Cardiac fibroblast (primary cell): ENCODE measurements at regions not wholly inside any gene's neighbourhood (a gene's known extent, or its start where the extent isn't known, plus 50 kb on each side); places are given as distances from the start of the nearest gene placed in this dataset.

Experiments
- DNase-seq, 2 donors: peaks; one replicate each; pipeline versions ENCODE4 v3.0.0 to v3.0.0-alpha.2; 2010; ENCODE audit warnings: low read depth in 2 of 2
- H3K4me3 ChIP-seq, 2 donors: replicated peaks in 1 of 2; 1 replicate in 1 of 2; 2 replicates in 1 of 2; pipeline ENCODE4 v1.5.1; 2011; ENCODE audit warnings: low read depth in 2 of 2, low read length in 2 of 2, mild to moderate bottlenecking in 2 of 2, moderate library complexity in 1 of 2
- CTCF ChIP-seq: IDR thresholded peaks from one replicate; pipeline ENCODE4 v1.5.1; 2011; ENCODE audit warnings: low read depth, mild to moderate bottlenecking, low read length, inconsistent platforms

DNA sequence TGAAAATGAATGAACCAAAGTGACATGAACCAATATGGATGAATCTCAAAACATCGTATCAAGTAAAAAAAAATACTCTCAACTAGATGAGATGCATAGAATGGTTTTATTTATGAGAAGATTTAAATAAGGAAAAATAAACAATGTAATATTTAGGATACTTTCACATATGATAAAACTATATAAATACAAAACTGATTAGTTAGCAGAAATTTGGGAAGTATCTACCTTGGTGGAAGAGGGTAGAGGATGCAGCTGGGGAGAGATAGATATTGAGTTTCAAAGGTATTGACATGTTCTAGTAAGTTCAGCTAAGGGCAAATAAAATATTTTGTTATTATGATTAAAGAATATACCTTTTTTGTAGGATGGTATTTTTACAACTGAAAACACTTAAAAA lies 463.1 kb downstream of the SH2D4B start:
- TF ChIP-seq CTCF: no peak
- H3K4me3 ChIP-seq: no peak overlapping the region
- no peak for DNase-seq

GRCh38 chr10:81002382-81002781 lies 464.7 kb downstream of the SH2D4B start:
- DNase-seq: no peak
- TF ChIP-seq CTCF: no peak
- H3K4me3 ChIP-seq: no peak overlapping the region

GRCh38 chr10:81007872-81008271 lies 470.2 kb downstream of the SH2D4B start:
- H3K4me3 ChIP-seq: no peak overlapping the region
- TF ChIP-seq CTCF: no peak
- DNase-seq: no peak

- no peak for TF ChIP-seq CTCF
These were observed 471.0 kb downstream of the SH2D4B start for GRCh38 chr10:81008726-81009125.

DNA sequence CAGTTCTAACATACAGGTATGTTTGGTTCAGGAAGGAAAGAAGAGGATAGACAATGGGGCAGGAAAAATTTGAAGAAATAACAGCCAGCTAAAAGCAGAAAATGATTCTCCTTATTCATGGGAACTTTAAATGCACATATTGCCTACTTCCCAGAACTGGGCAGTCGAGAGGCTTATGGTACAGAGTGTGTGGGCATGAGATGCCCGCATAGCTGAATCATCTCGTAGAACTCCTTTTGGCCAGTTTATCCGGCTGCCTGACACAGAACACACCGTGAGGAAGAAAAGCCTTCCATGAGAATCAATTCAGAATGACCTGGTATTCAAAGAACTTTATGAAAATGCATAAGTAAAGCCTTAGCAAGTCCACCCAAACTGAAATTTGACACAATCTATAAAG lies 471.6 kb downstream of the SH2D4B start:
- no peak for TF ChIP-seq CTCF
- DNase-seq: no peak
- H3K4me3 ChIP-seq: no peak overlapping the region

More at GRCh38 chr10:81008726-81009125, 471.0 kb downstream of the SH2D4B start:
- no peak for DNase-seq
- H3K4me3 ChIP-seq: no peak overlapping the region

- TF ChIP-seq CTCF: no peak
- no peak for DNase-seq
- H3K4me3 ChIP-seq: no peak overlapping the region
These were observed 476.1 kb downstream of the SH2D4B start for GRCh38 chr10:81013771-81014170.
